ENCODE measurements at regions not wholly inside any gene's neighbourhood (a gene's known extent, or its start where the extent isn't known, plus 50 kb on each side); places are given as distances from the start of the nearest gene placed in this dataset.

DNA sequence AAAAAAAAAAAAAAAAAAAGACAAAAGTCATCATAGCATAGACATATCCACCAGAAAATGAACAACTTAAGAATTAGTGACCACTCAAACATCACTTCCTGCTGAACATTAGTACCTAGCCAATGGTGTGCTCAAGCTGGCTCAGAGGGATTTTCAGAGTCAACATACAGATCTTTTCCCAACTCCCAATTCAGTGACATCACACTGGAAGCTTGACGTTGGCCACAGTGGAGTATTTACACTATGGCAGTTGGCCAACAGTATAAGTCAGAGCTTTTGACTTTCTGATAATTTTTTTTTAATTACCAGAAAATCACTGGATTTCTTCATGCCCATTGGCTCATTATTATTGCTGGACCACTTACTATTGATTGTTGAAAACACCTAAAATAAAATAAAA is 383.5 kb downstream of the ARHGEF28 start:
- Histone ChIP-seq H3K9me3 (no peaks in the 10 kb centered on the region), H3K4me3 (no peak overlapping the region), H3K4me1 (no peaks in the 10 kb centered on the region), H3K36me3 (no peaks in the 10 kb centered on the region), H3K27me3 (no peaks in the 10 kb centered on the region), H3K27ac (no peak overlapping the region)
- DNase-seq = no peak
- intact Hi-C loops (cut with DNase I; ENCODE audit: low total_unique reads) = no loop called here
- no peak for TF ChIP-seq POLR2A (IDR thresholded peaks at IDR 0.05)
- TF ChIP-seq, protein P1, sequence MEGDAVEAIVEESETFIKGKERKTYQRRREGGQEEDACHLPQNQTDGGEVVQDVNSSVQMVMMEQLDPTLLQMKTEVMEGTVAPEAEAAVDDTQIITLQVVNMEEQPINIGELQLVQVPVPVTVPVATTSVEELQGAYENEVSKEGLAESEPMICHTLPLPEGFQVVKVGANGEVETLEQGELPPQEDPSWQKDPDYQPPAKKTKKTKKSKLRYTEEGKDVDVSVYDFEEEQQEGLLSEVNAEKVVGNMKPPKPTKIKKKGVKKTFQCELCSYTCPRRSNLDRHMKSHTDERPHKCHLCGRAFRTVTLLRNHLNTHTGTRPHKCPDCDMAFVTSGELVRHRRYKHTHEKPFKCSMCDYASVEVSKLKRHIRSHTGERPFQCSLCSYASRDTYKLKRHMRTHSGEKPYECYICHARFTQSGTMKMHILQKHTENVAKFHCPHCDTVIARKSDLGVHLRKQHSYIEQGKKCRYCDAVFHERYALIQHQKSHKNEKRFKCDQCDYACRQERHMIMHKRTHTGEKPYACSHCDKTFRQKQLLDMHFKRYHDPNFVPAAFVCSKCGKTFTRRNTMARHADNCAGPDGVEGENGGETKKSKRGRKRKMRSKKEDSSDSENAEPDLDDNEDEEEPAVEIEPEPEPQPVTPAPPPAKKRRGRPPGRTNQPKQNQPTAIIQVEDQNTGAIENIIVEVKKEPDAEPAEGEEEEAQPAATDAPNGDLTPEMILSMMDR (IDR thresholded peaks at IDR 0.05) = no peak

DNA sequence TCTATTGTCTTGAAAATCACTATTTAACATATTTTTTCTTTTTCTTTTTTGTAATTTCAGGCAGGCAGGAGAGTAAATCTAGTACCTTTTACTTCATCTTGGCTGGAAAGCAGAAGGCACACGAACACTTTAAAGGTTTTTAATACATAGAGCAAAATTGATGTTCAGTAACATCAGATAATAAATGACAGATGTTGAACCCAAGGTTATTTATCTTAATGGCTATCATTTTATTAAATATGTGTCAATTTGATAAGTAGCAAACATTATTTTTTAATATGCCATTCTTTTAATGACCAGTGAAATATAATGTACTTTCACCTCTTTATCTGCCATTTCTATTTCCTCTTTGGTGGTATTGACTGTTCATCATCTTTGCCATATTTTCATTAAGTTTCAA is 381.2 kb downstream of the ARHGEF28 start:
- H3K4me1 ChIP-seq = no peaks in the 10 kb centered on the region
- intact Hi-C loops (cut with DNase I; ENCODE audit: low total_unique reads) = no loop called here
- no peaks in the 10 kb centered on the region for H3K36me3 ChIP-seq
- DNase-seq = no peak
- H3K4me3 ChIP-seq = no peak overlapping the region
- no peaks in the 10 kb centered on the region for H3K9me3 ChIP-seq
- TF ChIP-seq, protein P1 (IDR thresholded peaks at IDR 0.05) = no peak
- no peak for TF ChIP-seq POLR2A (IDR thresholded peaks at IDR 0.05)
- no peak overlapping the region for H3K27ac ChIP-seq
- no peaks in the 10 kb centered on the region for H3K27me3 ChIP-seq

DNA sequence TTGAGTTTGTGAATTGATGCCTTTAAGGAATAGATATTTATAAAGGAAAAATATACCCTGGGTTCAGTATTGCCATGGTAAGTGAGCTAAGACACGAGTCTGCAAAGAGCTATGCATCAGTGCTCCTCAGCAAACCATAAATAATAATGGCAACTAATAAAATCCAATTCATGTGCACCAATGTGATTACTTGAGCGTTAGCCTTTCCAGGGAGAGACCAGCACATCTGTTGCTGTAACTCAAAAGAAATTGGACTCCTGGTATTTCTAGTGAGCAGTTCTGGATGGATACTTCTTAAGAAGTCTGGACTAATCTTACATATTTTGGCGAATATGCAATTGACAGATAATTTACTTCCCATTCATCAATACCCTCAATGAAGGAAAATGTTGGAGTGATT is 373.3 kb downstream of the ARHGEF28 start:
- no peaks in the 10 kb centered on the region for H3K27me3 ChIP-seq
- H3K4me3 ChIP-seq = no peak overlapping the region
- no peak for DNase-seq
- no peaks in the 10 kb centered on the region for H3K9me3 ChIP-seq
- no peak overlapping the region for H3K27ac ChIP-seq
- TF ChIP-seq, protein P1 (IDR thresholded peaks at IDR 0.05) = no peak
- TF ChIP-seq POLR2A (IDR thresholded peaks at IDR 0.05) = no peak
- no peaks in the 10 kb centered on the region for H3K4me1 ChIP-seq
- no peaks in the 10 kb centered on the region for H3K36me3 ChIP-seq
- intact Hi-C loops (cut with DNase I; ENCODE audit: low total_unique reads) = no loop called here

DNA sequence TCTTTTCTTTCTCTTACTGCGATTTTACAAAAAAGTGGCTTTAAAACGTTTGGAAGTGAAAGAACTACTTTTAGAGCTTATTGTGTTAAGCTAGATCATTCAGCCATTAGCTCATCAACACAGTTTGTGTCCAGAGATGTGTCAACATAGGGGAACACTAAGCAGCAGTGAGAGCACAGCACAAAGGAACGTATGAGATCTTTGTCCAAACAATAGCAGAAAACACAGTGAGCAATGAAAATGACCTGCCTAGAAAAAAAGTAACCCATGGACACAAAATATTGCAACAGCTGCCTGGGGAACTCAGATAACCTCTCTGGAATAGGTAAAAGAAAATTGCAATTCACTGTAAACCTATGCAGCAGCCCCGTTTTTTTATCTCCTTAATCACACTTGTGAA is 372.5 kb downstream of the ARHGEF28 start:
- no peaks in the 10 kb centered on the region for H3K36me3 ChIP-seq
- H3K9me3 ChIP-seq = no peaks in the 10 kb centered on the region
- H3K27ac ChIP-seq = peak overlapping the region in 1 of 2 donors; percentile 30
- DNase-seq = no peak
- no peaks in the 10 kb centered on the region for H3K4me1 ChIP-seq
- TF ChIP-seq, protein P1 (IDR thresholded peaks at IDR 0.05) = no peak
- no peak for TF ChIP-seq POLR2A (IDR thresholded peaks at IDR 0.05)
- intact Hi-C loops (cut with DNase I; ENCODE audit: low total_unique reads) = no loop called here
- no peaks in the 10 kb centered on the region for H3K27me3 ChIP-seq
- H3K4me3 ChIP-seq = no peak overlapping the region

DNA sequence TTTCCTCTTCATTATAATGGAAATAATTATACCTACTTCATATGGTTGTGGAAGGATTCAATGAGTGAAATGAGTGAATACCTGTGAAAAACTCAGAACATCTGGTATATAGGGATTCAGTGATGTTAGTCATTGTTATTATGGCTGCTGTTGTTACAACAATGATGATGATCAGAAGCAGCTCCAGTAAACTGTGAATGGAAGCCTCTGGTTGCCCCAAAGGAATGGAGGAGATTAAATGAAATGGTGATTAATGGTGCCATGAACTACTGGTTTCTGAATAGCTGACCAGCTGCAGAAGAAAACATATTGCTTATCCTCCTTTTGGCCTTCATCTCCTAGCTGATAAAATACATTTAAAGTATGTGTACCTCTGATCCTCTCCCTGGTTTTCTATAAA is 372.0 kb downstream of the ARHGEF28 start:
- TF ChIP-seq, protein P1 (IDR thresholded peaks at IDR 0.05) = no peak
- TF ChIP-seq POLR2A (IDR thresholded peaks at IDR 0.05) = no peak
- intact Hi-C loops (cut with DNase I; ENCODE audit: low total_unique reads) = no loop called here
- Histone ChIP-seq H3K36me3 (no peaks in the 10 kb centered on the region), H3K9me3 (no peaks in the 10 kb centered on the region), H3K27ac (peak overlapping the region in 1 of 2 donors; percentile 30), H3K4me1 (no peaks in the 10 kb centered on the region), H3K27me3 (no peaks in the 10 kb centered on the region), H3K4me3 (no peak overlapping the region)
- no peak for DNase-seq

All from uterus (tissue), 3 donors.